A172 (cell line): ENCODE measurements at regions not wholly inside any gene's neighbourhood (a gene's known extent, or its start where the extent isn't known, plus 50 kb on each side); places are given as distances from the start of the nearest gene placed in this dataset.
"Not testable (repeated sequence)": the region's sequence is repeated elsewhere in the genome, so short reads cannot be mapped to it uniquely, and the experiment has no call there.

Experiments used
- DNase-seq: peaks from one replicate; pipeline ENCODE4 v3.0.0-alpha.2; 2015; ENCODE audit warnings: low spot score

- not testable (repeated sequence) for DNase-seq
Measured at GRCh38 chr12:39699079-39699478, 79.5 kb upstream of the ABCD2 start.

DNA sequence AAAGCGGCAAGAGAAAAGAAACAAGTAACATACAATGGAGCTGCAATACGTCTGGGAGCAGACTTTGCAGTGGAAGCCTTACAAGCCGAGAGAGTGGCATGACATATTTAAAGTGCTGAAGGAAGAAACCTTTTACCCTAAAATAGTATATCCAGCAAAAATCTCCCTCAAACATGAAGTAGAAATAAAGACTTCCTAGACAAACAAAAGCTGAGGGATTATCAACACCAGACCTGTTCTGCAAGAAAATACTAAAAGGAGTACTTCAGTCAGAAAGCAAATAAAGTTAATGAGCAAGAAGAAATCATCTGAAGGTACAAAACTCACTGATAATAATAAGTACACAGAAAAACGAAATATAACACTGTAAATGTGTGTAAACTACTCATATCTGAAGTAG, 77.5 kb upstream of the ABCD2 start:
- no peak for DNase-seq

GRCh38 chr12:39692258-39692853, 72.8 kb upstream of the ABCD2 start:
- peak; percentile 4 for DNase-seq

DNA sequence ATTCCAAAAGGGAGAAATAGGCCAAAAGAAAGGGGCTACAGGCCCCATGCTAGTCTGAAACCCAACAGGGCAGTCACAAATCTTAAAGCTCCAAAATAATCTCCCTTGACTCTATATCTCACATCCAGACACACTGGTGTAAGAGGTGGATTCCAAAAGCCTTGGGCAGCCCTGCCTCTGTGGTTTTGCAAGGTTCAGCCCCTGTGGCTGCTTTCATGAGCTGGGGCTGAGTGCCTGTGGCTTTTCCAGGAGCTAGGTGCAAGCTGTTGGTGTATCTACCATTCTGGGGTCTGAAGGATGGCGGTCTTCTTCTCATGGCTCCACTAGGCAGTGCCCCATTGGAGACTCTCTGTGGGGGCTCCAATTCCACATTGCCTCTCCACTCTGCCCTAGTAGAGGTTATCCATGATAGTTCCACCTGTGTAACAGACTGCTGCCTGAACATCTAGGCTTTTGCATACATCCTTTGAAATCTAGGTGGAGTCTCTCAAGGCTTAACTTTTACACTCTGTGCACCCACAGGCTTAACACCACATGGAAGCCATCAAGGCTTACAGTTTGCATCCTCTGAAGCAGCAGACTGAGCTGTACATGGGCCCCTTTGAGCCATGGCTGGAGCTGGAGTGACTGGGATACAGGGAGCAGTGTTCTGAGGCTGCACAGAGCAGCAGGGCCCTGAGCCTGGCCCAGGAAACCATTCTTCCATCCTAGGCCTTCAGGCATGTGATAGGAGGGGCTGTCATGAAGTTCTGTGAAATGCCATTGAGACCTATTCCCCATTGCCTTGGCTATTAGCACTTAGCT, 66.5 kb upstream of the ABCD2 start:
- DNase-seq: no peak

DNA sequence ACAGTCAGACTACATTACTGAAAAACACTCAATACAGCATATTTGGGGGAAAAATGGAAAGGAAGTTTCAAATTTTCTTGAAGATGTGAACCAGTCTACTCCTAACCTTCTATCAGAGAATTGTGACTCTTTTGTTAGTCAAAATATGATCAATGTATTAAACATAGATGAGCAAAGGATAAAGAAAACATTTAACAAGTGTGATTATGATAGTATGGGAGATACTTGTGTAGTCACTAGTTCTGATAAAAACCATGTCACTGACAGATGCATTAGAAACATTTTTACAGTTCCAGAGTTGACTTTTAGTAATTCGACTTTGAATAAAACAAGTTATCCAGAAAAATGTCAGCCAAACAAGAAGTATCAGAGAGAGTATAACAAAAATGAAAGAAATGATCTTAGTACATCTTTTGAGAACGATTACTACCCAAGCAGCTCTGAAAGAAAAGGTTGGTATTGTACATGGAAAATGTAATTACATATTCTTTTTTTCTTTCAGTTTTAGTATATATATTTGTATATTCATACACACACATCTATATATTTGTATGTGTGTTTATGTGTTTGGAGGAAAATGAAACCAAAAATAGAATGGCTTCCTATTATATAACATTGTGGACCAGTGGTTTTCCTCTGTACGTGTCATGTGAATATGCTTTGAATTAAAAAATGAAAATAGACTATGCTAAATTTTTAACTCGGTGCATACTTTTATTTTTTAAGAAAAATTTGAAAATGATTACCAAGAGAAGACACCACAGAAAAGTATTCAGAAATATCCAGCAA, 63.3 kb upstream of the ABCD2 start:
- no peak for DNase-seq

GRCh38 chr12:39675263-39675662, 55.7 kb upstream of the ABCD2 start:
- no peak for DNase-seq

DNA sequence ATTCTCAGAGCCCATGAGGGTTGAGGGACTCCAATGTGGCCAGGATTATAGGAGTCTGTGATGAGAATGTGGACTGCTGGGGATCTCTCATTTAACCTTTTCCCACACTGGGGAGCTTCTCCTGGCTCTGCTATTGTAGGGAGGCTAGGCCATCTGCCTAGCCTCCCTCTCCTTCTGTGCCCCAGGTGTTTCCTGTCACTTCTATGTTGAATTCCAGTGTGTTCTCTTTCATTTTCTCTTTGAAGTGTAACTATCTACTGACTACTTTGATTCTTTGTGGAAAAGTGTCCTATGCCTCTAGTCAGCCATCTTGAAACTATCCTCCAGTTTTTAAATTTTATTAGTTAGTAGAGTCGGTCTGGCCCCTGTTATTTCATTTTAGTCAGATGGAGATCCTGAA, 53.4 kb upstream of the ABCD2 start:
- DNase-seq: no peak

- DNase-seq: no peak
Measured at GRCh38 chr12:39671898-39672875, 52.6 kb upstream of the ABCD2 start.

DNA sequence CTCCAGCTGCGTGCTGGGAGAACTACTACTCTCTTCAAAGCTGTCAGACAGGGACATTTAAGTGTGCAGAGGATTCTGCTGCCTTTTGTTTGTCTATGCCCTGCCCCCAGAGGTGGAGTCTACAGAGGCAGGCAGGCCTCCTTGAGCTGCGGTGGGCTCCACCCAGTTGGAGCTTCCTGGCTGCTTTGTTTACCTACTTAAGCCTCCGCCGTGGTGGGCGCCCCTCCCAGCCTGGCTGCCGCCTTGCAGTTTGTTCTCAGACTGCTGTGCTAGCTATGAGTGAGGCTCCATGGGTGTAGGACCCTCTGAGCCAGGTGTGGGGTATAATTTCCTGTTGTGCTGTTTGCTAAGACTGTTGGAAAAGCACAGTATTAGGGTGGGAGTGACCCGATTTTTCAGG, 49.9 kb upstream of the ABCD2 start:
- not testable (repeated sequence) for DNase-seq
